Peyer's patch (tissue), 4 donors: ENCODE measurements at regions not wholly inside any gene's neighbourhood (a gene's known extent, or its start where the extent isn't known, plus 50 kb on each side); places are given as distances from the start of the nearest gene placed in this dataset.
"Not testable (repeated sequence)": the region's sequence is repeated elsewhere in the genome, so short reads cannot be mapped to it uniquely, and the experiment has no call there.

Source experiments
- POLR2A ChIP-seq, 2 donors: fragments of 450-650 bp; IDR thresholded peaks; one replicate each; pipeline ENCODE4 v1.5.1; 2017; ENCODE audit warnings: antibody characterized with exemption in 2 of 2, mild to moderate bottlenecking in 2 of 2, moderate library complexity in 2 of 2
- TF ChIP-seq, protein P1 (sequence below), 6 experiments: fragments of 450-650 bp in 4 of 6; fragments of 200-600 bp in 2 of 6; sonication (generic) in 1 of 6; IDR thresholded peaks; one replicate each; pipeline ENCODE4 v1.5.1; 2017 to 2019; ENCODE audit warnings: antibody characterized with exemption in 6 of 6, mild to moderate bottlenecking in 3 of 6, moderate library complexity in 1 of 6

DNA sequence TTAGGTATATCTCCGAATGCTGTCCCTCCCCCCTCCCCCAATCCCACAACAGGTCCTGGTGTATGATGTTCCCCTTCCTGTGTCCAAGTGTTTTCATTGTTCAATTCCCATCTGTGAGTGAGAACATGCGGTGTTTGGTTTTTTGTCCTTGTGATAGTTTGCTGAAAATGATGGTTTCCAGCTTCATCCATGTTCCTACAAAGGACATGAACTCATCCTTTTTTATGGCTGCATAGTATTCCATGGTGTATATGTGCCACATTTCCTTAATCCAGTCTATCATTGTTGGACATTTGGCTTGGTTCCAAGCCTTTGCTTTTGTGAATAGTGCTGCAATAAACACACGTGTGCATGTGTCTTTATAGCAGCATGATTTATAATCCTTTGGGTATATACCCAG is 199.1 kb downstream of the CTH start:
- not testable (repeated sequence) for TF ChIP-seq POLR2A (IDR thresholded peaks at IDR 0.05)
- TF ChIP-seq, protein P1, sequence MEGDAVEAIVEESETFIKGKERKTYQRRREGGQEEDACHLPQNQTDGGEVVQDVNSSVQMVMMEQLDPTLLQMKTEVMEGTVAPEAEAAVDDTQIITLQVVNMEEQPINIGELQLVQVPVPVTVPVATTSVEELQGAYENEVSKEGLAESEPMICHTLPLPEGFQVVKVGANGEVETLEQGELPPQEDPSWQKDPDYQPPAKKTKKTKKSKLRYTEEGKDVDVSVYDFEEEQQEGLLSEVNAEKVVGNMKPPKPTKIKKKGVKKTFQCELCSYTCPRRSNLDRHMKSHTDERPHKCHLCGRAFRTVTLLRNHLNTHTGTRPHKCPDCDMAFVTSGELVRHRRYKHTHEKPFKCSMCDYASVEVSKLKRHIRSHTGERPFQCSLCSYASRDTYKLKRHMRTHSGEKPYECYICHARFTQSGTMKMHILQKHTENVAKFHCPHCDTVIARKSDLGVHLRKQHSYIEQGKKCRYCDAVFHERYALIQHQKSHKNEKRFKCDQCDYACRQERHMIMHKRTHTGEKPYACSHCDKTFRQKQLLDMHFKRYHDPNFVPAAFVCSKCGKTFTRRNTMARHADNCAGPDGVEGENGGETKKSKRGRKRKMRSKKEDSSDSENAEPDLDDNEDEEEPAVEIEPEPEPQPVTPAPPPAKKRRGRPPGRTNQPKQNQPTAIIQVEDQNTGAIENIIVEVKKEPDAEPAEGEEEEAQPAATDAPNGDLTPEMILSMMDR (IDR thresholded peaks at IDR 0.05) = not testable (repeated sequence)
